ENCODE measurements at regions not wholly inside any gene's neighbourhood (a gene's known extent, or its start where the extent isn't known, plus 50 kb on each side); places are given as distances from the start of the nearest gene placed in this dataset.

DNA sequence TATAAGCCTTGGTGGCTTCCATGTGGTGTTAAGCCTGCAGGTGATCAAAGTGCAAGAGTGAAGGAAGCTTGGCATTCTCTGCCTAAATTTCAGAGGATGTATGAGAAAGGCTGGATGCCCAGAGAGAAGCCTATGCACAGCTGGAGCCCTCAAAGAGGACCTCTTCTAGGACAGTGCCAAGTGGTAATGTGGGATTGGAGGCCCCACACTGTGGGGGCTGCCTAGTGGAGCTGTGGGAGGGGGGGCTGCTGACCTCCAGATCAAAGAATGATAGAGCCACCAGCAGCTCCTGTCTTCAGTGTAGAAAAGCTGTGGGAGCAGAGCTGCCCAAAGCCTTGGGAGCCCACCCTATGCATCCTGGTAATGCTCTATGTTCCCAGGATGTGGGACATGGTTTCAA lies 1512.7 kb upstream of the TPTE start:
- TF ChIP-seq, protein P1, sequence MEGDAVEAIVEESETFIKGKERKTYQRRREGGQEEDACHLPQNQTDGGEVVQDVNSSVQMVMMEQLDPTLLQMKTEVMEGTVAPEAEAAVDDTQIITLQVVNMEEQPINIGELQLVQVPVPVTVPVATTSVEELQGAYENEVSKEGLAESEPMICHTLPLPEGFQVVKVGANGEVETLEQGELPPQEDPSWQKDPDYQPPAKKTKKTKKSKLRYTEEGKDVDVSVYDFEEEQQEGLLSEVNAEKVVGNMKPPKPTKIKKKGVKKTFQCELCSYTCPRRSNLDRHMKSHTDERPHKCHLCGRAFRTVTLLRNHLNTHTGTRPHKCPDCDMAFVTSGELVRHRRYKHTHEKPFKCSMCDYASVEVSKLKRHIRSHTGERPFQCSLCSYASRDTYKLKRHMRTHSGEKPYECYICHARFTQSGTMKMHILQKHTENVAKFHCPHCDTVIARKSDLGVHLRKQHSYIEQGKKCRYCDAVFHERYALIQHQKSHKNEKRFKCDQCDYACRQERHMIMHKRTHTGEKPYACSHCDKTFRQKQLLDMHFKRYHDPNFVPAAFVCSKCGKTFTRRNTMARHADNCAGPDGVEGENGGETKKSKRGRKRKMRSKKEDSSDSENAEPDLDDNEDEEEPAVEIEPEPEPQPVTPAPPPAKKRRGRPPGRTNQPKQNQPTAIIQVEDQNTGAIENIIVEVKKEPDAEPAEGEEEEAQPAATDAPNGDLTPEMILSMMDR (conservative IDR thresholded peaks at IDR 0.05 in 1 of 2, IDR thresholded peaks at IDR 0.05 in 1 of 2; ENCODE audit: low read depth in 1 of 2, low read length in 2 of 2) = no peak
- TF ChIP-seq EZH2 (IDR thresholded peaks at IDR 0.05; ENCODE audit: low read length, missing control alignments) = no peak
